ENCODE measurements at regions not wholly inside any gene's neighbourhood (a gene's known extent, or its start where the extent isn't known, plus 50 kb on each side); places are given as distances from the start of the nearest gene placed in this dataset.

DNA sequence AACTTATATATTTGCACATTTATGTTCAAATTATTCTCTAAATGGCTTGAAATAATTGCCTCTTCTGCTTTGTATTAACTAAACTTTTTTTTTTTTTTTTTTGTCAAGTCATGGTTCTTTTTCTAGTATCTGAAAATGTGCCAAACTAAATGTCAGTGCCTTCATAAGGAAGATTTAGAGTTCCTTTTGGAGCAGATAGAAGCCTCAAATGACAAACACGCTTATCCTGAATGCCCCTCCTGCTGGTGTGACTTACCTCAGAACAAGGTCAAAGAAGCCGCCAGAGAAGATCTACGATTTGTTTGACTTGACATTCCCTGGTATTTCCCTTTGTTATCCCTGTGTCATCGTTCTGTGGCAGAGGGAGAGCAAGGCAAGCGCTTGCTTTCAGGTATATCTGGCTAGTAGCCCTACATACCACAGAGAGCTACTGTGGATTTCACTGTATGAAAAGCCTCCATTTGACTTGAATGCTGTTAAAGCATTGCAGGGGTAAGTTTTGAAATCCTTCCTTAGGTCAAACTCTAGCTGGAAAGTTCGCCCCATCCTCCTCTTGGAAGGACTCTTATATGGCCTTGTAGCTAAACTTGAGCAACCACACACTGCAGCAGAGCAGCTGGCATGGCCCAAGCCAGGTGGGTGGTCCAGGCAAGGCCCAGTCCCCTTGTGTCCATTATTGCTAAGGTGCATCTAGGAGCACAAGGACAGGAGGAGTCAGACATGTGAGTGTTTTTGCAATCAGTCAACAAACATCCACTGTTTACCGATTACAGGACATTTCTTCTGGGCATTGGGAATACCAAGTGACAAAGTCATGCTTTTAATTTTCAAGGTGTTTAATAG lies 285.4 kb upstream of the USP25 start:
- TF ChIP-seq KLF10 (tag by site-specific recombination; IDR thresholded peaks at IDR 0.05) (no peak), CTCF (tag by site-specific recombination; IDR thresholded peaks at IDR 0.05) (no peak), KLF16 (tag by site-specific recombination; IDR thresholded peaks at IDR 0.05) (no peak), MEIS1 (CRISPR knock-in tag; IDR thresholded peaks at IDR 0.05; ENCODE audit: borderline replicate concordance) (no peak), ZSCAN30 (tag by site-specific recombination; IDR thresholded peaks at IDR 0.05) (no peak), ZNF426 (tag by site-specific recombination; IDR thresholded peaks at IDR 0.05) (no peak)

Measured in HEK293 (cell line).